BE2C (cell line): ENCODE measurements at regions not wholly inside any gene's neighbourhood (a gene's known extent, or its start where the extent isn't known, plus 50 kb on each side); places are given as distances from the start of the nearest gene placed in this dataset.

Source experiments
- DNase-seq: peaks from one replicate; pipeline ENCODE4 v3.0.0-alpha.2; 2020
- H3K27me3 ChIP-seq: fragments of 250-450 bp; sonication (Bioruptor Pico); 2 replicates; pipeline ENCODE4 v1.5.1; 2020; ENCODE audit warnings: mild to moderate bottlenecking
- H3K36me3 ChIP-seq: fragments of 250-450 bp; sonication (Bioruptor Pico); 2 replicates; pipeline ENCODE4 v1.5.1; 2020; ENCODE audit warnings: mild to moderate bottlenecking
- H3K4me1 ChIP-seq: fragments of 250-450 bp; sonication (Bioruptor Pico); 2 replicates; pipeline ENCODE4 v1.5.1; 2020
- H3K4me3 ChIP-seq: 2 replicates; pipeline ENCODE4 v1.5.1; 2011; ENCODE audit warnings: low read depth, low read length
- H3K9me3 ChIP-seq: fragments of 250-450 bp; sonication (Bioruptor Pico); 2 replicates; pipeline ENCODE4 v1.5.1; 2020
- CTCF ChIP-seq: IDR thresholded peaks from 2 replicates; pipeline ENCODE4 v1.5.1; 2012; ENCODE audit warnings: mild to moderate bottlenecking, low read depth, low read length

- TF ChIP-seq CTCF = no peak
- H3K36me3 ChIP-seq = no peaks in the 10 kb centered on the region
- DNase-seq = no peak
- no peaks in the 10 kb centered on the region for H3K27me3 ChIP-seq
- H3K4me1 ChIP-seq = no peaks in the 10 kb centered on the region
- H3K4me3 ChIP-seq = no peak overlapping the region
- H3K9me3 ChIP-seq = no peaks in the 10 kb centered on the region
Measured at GRCh38 chr2:49426996-49427395, 272.7 kb upstream of the FSHR start.

- TF ChIP-seq CTCF = no peak
- Histone ChIP-seq H3K4me1 (no peaks in the 10 kb centered on the region), H3K9me3 (no peaks in the 10 kb centered on the region), H3K36me3 (no peaks in the 10 kb centered on the region), H3K4me3 (no peak overlapping the region), H3K27me3 (no peaks in the 10 kb centered on the region)
- no peak for DNase-seq
Measured at GRCh38 chr2:49416252-49416651, 261.9 kb upstream of the FSHR start.

DNA sequence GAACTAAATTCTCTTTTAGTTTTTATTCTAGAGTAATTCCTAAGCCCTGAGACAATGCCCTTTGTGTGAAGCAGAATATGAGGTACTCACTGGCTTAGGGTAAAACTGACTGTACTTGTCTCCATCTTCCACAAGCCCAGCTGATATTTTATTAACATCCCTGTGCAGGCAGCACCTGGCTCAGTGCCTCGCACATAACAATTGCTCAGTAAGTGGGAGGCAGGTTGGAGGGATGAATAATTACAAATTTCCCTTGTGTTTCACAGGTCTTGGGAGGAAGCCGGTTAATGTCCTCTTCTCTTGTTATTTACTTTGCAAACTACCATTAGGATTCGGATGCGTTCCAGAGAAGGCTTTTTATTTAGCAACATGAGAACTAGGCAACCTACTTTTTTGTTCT, 249.8 kb upstream of the FSHR start:
- Histone ChIP-seq H3K36me3 (no peaks in the 10 kb centered on the region), H3K9me3 (no peaks in the 10 kb centered on the region), H3K4me3 (no peak overlapping the region), H3K27me3 (no peaks in the 10 kb centered on the region), H3K4me1 (no peaks in the 10 kb centered on the region)
- no peak for TF ChIP-seq CTCF
- no peak for DNase-seq

GRCh38 chr2:49403637-49404036, 249.3 kb upstream of the FSHR start:
- Histone ChIP-seq H3K27me3 (no peaks in the 10 kb centered on the region), H3K4me3 (no peak overlapping the region), H3K4me1 (no peaks in the 10 kb centered on the region), H3K36me3 (no peaks in the 10 kb centered on the region), H3K9me3 (no peaks in the 10 kb centered on the region)
- TF ChIP-seq CTCF = no peak
- no peak for DNase-seq

DNA sequence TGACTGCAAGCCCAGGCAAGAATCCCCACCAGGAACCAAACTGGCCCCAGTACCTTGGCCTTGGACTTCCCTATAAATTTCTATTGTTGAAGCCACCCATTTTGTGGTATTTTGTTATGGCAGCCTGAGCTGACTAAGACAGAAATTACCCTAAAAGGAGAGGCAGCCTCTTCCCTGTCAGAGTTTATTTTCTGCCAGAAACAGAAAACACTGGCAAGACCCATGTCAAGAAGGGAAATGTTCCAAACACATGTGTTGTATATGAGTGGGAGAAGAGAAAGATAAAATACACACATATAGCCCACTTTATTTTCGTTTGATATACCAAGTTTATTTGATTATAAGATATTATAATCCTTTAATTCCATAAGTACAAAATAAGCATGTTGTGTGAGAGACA, 225.1 kb upstream of the FSHR start:
- no peak for TF ChIP-seq CTCF
- no peak for DNase-seq
- no peak overlapping the region for H3K4me3 ChIP-seq
- no peaks in the 10 kb centered on the region for H3K4me1 ChIP-seq
- no peaks in the 10 kb centered on the region for H3K27me3 ChIP-seq
- no peaks in the 10 kb centered on the region for H3K36me3 ChIP-seq
- H3K9me3 ChIP-seq = no peaks in the 10 kb centered on the region

DNA sequence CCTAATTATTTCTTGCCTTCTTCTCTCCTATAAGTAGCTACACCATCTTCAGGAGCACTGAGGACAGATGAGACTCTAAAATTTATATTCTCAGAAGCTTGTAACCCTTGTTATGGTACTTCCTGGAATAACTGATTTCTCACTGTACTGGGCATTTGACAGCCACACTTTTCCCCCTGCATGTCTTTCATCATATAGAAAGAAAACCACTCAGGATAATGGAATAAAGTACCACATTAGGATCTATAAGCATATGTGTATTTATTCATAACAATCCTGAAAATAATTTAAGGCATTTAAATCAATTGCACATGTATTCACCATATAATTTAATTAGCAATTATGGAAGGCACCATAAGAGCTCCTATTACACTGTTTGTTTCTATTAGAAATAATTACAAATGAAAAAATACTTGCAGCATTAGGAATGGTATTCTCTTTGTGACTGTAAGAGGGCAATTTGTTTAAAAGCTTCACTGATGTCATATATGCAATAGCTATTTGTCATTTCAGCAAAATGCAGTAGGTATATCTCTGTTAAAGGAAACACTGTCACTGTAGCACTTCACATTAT, 216.9 kb upstream of the FSHR start:
- Histone ChIP-seq H3K4me1 (no peaks in the 10 kb centered on the region), H3K27me3 (no peaks in the 10 kb centered on the region), H3K9me3 (no peaks in the 10 kb centered on the region), H3K36me3 (no peaks in the 10 kb centered on the region), H3K4me3 (no peak overlapping the region)
- DNase-seq = no peak
- TF ChIP-seq CTCF = no peak
